Natural killer cell (primary cell): ENCODE measurements at regions not wholly inside any gene's neighbourhood (a gene's known extent, or its start where the extent isn't known, plus 50 kb on each side); places are given as distances from the start of the nearest gene placed in this dataset.

ENCODE experiments used
- ATAC-seq, 3 donors: fragments of 150-1000 bp in 2 of 3; fragments of 200-7000 bp in 1 of 3; cut with Tn5 transposase; 1 replicate in 1 of 3; 2 replicates in 2 of 3; pipeline ENCODE4 v1.10.0; 2021; ENCODE audit warnings: mild to moderate bottlenecking in 2 of 3, moderate library complexity in 2 of 3
- DNase-seq, 2 donors: peaks; one replicate each; pipeline versions ENCODE4 v3.0.0 to v3.0.0-alpha.2; 2013 to 2021; ENCODE audit warnings: mixed read lengths in 1 of 2
- H3K27ac ChIP-seq: one replicate; pipeline ENCODE4 v1.5.1; 2013; ENCODE audit warnings: mild to moderate bottlenecking, low read length
- H3K27me3 ChIP-seq: one replicate; pipeline ENCODE4 v1.6.1; 2013; ENCODE audit warnings: low read length; ENCODE audit not compliant: control insufficient read depth, insufficient read depth
- H3K36me3 ChIP-seq: one replicate; pipeline ENCODE4 v1.6.1; 2013; ENCODE audit warnings: low read length; ENCODE audit not compliant: control insufficient read depth, insufficient read depth
- H3K4me1 ChIP-seq: one replicate; pipeline ENCODE4 v1.6.1; 2013; ENCODE audit warnings: low read length; ENCODE audit not compliant: control insufficient read depth, insufficient read depth
- H3K4me3 ChIP-seq: one replicate; pipeline ENCODE4 v1.5.1; 2013; ENCODE audit warnings: low read length
- H3K9me3 ChIP-seq: one replicate; pipeline ENCODE4 v1.6.1; 2013; ENCODE audit warnings: low read length; ENCODE audit not compliant: control insufficient read depth, insufficient read depth
- H3K27ac Mint-ChIP-seq, 2 donors: one replicate each; pipeline ENCODE4 v1.8.0; 2022; ENCODE audit warnings: mild to moderate bottlenecking in 2 of 2, mixed read lengths in 2 of 2, moderate library complexity in 1 of 2
- H3K27me3 Mint-ChIP-seq, 2 donors: one replicate each; pipeline ENCODE4 v1.8.0; 2022; ENCODE audit warnings: low read depth in 2 of 2, mixed read lengths in 2 of 2
- H3K36me3 Mint-ChIP-seq: one replicate; pipeline ENCODE4 v1.8.0; 2022; ENCODE audit warnings: mixed read lengths
- H3K4me1 Mint-ChIP-seq, 2 donors: one replicate each; pipeline ENCODE4 v1.8.0; 2022; ENCODE audit warnings: mixed read lengths in 2 of 2
- H3K4me3 Mint-ChIP-seq: one replicate; pipeline ENCODE4 v1.8.0; 2022; ENCODE audit warnings: mild to moderate bottlenecking, moderate library complexity, mixed read lengths
- H3K9me3 Mint-ChIP-seq, 2 donors: one replicate each; pipeline ENCODE4 v1.8.0; 2022; ENCODE audit warnings: mixed read lengths in 2 of 2
- WGBS: methylation state at CpG from one replicate; pipeline ENCODE4 v1.1.7; 2013; ENCODE audit warnings: missing lambda C conversion rate; ENCODE audit not compliant: insufficient coverage; 5-methylcytosine and 5-hydroxymethylcytosine counted together
- intact Hi-C: fragments of 100-400 bp; cut with micrococcal nuclease; formaldehyde crosslinking; loops from one replicate; pipeline ENCODE4 v1.14.2; 2022
- TF ChIP-seq, protein P1 (sequence below): fragments of 200-600 bp; IDR thresholded peaks from one replicate; pipeline ENCODE4 v1.8.0; 2022; ENCODE audit warnings: antibody characterized with exemption

- no peaks in the 10 kb centered on the region for H3K27me3 Mint-ChIP-seq
- 75% methylated on average over 1 of the region's 2 CpGs for whole genome bisulfite sequencing
- intact Hi-C loops: no loop called here
Observed at GRCh38 chr13:61768175-61768574, 352.5 kb upstream of the PCDH20 start.

GRCh38 chr13:61766667-61767058, 351.0 kb upstream of the PCDH20 start:
- no peaks in the 10 kb centered on the region for H3K27me3 Mint-ChIP-seq
- WGBS: 85% methylated on average over 9 of the region's 11 CpGs
- H3K36me3 Mint-ChIP-seq: peaks cover 5% of the 10 kb centered on the region
- Histone ChIP-seq H3K9me3 (peaks cover 16% of the 10 kb centered on the region), H3K4me1 (no peaks in the 10 kb centered on the region), H3K27ac (no peak overlapping the region), H3K4me3 (no peak overlapping the region), H3K36me3 (no peaks in the 10 kb centered on the region), H3K27me3 (no peaks in the 10 kb centered on the region)
- no peak for DNase-seq
- TF ChIP-seq, protein P1, sequence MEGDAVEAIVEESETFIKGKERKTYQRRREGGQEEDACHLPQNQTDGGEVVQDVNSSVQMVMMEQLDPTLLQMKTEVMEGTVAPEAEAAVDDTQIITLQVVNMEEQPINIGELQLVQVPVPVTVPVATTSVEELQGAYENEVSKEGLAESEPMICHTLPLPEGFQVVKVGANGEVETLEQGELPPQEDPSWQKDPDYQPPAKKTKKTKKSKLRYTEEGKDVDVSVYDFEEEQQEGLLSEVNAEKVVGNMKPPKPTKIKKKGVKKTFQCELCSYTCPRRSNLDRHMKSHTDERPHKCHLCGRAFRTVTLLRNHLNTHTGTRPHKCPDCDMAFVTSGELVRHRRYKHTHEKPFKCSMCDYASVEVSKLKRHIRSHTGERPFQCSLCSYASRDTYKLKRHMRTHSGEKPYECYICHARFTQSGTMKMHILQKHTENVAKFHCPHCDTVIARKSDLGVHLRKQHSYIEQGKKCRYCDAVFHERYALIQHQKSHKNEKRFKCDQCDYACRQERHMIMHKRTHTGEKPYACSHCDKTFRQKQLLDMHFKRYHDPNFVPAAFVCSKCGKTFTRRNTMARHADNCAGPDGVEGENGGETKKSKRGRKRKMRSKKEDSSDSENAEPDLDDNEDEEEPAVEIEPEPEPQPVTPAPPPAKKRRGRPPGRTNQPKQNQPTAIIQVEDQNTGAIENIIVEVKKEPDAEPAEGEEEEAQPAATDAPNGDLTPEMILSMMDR: no peak
- intact Hi-C loops: no loop called here
- no peaks in the 10 kb centered on the region for H3K4me1 Mint-ChIP-seq
- no peak overlapping the region for H3K4me3 Mint-ChIP-seq
- H3K27ac Mint-ChIP-seq: no peak overlapping the region
- ATAC-seq: no peak
- peaks cover 18 to 21% of the 10 kb centered on the region in 2 donors for H3K9me3 Mint-ChIP-seq

More at GRCh38 chr13:61768175-61768574, 352.5 kb upstream of the PCDH20 start:
- H3K27ac ChIP-seq: no peak overlapping the region
- H3K4me1 ChIP-seq: no peaks in the 10 kb centered on the region
- peaks cover 16% of the 10 kb centered on the region for H3K9me3 ChIP-seq
- TF ChIP-seq, protein P1: no peak
- no peak overlapping the region for H3K4me3 ChIP-seq
- Mint-ChIP-seq H3K9me3 (peaks cover 16 to 17% of the 10 kb centered on the region in 2 donors), H3K4me3 (no peak overlapping the region), H3K4me1 (no peaks in the 10 kb centered on the region), H3K27ac (no peak overlapping the region), H3K36me3 (peaks cover 5% of the 10 kb centered on the region)
- no peaks in the 10 kb centered on the region for H3K27me3 ChIP-seq
- no peaks in the 10 kb centered on the region for H3K36me3 ChIP-seq
- ATAC-seq (no peak), DNase-seq (no peak)

GRCh38 chr13:61765940-61766666, 350.5 kb upstream of the PCDH20 start:
- no peaks in the 10 kb centered on the region for H3K27me3 ChIP-seq
- ATAC-seq (no peak), DNase-seq (no peak)
- intact Hi-C loops: no loop called here
- H3K9me3 ChIP-seq: peaks cover 16% of the 10 kb centered on the region
- WGBS: 79% methylated on average over 14 of the region's 14 CpGs
- H3K27me3 Mint-ChIP-seq: no peaks in the 10 kb centered on the region
- H3K27ac ChIP-seq: no peak overlapping the region
- no peak overlapping the region for H3K4me3 ChIP-seq
- peaks cover 16 to 18% of the 10 kb centered on the region in 2 donors for H3K9me3 Mint-ChIP-seq
- H3K27ac Mint-ChIP-seq: no peak overlapping the region
- H3K4me1 Mint-ChIP-seq: no peaks in the 10 kb centered on the region
- no peaks in the 10 kb centered on the region for H3K36me3 ChIP-seq
- no peak overlapping the region for H3K4me3 Mint-ChIP-seq
- TF ChIP-seq, protein P1: no peak
- peaks cover 3% of the 10 kb centered on the region for H3K36me3 Mint-ChIP-seq
- H3K4me1 ChIP-seq: no peaks in the 10 kb centered on the region
